ENCODE measurements at regions not wholly inside any gene's neighbourhood (a gene's known extent, or its start where the extent isn't known, plus 50 kb on each side); places are given as distances from the start of the nearest gene placed in this dataset.

- TF ChIP-seq, protein P1, sequence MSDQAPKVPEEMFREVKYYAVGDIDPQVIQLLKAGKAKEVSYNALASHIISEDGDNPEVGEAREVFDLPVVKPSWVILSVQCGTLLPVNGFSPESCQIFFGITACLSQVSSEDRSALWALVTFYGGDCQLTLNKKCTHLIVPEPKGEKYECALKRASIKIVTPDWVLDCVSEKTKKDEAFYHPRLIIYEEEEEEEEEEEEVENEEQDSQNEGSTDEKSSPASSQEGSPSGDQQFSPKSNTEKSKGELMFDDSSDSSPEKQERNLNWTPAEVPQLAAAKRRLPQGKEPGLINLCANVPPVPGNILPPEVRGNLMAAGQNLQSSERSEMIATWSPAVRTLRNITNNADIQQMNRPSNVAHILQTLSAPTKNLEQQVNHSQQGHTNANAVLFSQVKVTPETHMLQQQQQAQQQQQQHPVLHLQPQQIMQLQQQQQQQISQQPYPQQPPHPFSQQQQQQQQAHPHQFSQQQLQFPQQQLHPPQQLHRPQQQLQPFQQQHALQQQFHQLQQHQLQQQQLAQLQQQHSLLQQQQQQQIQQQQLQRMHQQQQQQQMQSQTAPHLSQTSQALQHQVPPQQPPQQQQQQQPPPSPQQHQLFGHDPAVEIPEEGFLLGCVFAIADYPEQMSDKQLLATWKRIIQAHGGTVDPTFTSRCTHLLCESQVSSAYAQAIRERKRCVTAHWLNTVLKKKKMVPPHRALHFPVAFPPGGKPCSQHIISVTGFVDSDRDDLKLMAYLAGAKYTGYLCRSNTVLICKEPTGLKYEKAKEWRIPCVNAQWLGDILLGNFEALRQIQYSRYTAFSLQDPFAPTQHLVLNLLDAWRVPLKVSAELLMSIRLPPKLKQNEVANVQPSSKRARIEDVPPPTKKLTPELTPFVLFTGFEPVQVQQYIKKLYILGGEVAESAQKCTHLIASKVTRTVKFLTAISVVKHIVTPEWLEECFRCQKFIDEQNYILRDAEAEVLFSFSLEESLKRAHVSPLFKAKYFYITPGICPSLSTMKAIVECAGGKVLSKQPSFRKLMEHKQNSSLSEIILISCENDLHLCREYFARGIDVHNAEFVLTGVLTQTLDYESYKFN (CRISPR knock-in tag; conservative IDR thresholded peaks at IDR 0.05) = peak; percentile 83
- TF ChIP-seq SIN3A (IDR thresholded peaks at IDR 0.05; ENCODE audit: borderline replicate concordance, low read depth, low read length) = peak; percentile 16; the same call in 1 of the 2 replicates
- TF ChIP-seq ZNF772 (CRISPR knock-in tag; IDR thresholded peaks at IDR 0.05) = peak; percentile 95; the same call in 1 of the 2 replicates
- no peak; the same call in 1 of the 2 replicates for TF ChIP-seq NFKBIZ (CRISPR knock-in tag; IDR thresholded peaks at IDR 0.05)
- TF ChIP-seq ZNF614 (CRISPR knock-in tag; IDR thresholded peaks at IDR 0.05; ENCODE audit: borderline replicate concordance) = peak; percentile 66; the same call in 1 of the 2 replicates
- peak; percentile 83; the same call in 1 of the 2 replicates for TF ChIP-seq FOXC1 (CRISPR knock-in tag; IDR thresholded peaks at IDR 0.05; ENCODE audit: borderline replicate concordance)
- no peak for TF ChIP-seq KLF12 (CRISPR knock-in tag; IDR thresholded peaks at IDR 0.05; ENCODE audit: borderline replicate concordance)
- TF ChIP-seq ZNF253 (CRISPR knock-in tag; IDR thresholded peaks at IDR 0.05; ENCODE audit: borderline replicate concordance) = no peak
- TF ChIP-seq ZNF782 (CRISPR knock-in tag; IDR thresholded peaks at IDR 0.05; ENCODE audit: borderline replicate concordance) = no peak
- TF ChIP-seq, protein P2, sequence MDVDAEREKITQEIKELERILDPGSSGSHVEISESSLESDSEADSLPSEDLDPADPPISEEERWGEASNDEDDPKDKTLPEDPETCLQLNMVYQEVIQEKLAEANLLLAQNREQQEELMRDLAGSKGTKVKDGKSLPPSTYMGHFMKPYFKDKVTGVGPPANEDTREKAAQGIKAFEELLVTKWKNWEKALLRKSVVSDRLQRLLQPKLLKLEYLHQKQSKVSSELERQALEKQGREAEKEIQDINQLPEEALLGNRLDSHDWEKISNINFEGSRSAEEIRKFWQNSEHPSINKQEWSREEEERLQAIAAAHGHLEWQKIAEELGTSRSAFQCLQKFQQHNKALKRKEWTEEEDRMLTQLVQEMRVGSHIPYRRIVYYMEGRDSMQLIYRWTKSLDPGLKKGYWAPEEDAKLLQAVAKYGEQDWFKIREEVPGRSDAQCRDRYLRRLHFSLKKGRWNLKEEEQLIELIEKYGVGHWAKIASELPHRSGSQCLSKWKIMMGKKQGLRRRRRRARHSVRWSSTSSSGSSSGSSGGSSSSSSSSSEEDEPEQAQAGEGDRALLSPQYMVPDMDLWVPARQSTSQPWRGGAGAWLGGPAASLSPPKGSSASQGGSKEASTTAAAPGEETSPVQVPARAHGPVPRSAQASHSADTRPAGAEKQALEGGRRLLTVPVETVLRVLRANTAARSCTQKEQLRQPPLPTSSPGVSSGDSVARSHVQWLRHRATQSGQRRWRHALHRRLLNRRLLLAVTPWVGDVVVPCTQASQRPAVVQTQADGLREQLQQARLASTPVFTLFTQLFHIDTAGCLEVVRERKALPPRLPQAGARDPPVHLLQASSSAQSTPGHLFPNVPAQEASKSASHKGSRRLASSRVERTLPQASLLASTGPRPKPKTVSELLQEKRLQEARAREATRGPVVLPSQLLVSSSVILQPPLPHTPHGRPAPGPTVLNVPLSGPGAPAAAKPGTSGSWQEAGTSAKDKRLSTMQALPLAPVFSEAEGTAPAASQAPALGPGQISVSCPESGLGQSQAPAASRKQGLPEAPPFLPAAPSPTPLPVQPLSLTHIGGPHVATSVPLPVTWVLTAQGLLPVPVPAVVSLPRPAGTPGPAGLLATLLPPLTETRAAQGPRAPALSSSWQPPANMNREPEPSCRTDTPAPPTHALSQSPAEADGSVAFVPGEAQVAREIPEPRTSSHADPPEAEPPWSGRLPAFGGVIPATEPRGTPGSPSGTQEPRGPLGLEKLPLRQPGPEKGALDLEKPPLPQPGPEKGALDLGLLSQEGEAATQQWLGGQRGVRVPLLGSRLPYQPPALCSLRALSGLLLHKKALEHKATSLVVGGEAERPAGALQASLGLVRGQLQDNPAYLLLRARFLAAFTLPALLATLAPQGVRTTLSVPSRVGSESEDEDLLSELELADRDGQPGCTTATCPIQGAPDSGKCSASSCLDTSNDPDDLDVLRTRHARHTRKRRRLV (CRISPR knock-in tag; IDR thresholded peaks at IDR 0.05) = peak; percentile 52; the same call in 1 of the 2 replicates
- TF ChIP-seq KDM5A (IDR thresholded peaks at IDR 0.05; ENCODE audit: borderline replicate concordance, low read length) = no peak
- TF ChIP-seq, protein P3, sequence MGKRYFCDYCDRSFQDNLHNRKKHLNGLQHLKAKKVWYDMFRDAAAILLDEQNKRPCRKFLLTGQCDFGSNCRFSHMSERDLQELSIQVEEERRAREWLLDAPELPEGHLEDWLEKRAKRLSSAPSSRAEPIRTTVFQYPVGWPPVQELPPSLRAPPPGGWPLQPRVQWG (CRISPR knock-in tag; IDR thresholded peaks at IDR 0.05; ENCODE audit: borderline replicate concordance, low read depth) = no peak; the same call in 1 of the 2 replicates
- peak; percentile 85; the same call in 1 of the 2 replicates for TF ChIP-seq ZNF264 (CRISPR knock-in tag; IDR thresholded peaks at IDR 0.05)
- TF ChIP-seq FIP1L1 (IDR thresholded peaks at IDR 0.05; ENCODE audit: borderline replicate concordance, insufficient read depth, low read depth, low read length) = no peak
- no peak for TF ChIP-seq MTF2 (CRISPR knock-in tag; IDR thresholded peaks at IDR 0.05; ENCODE audit: borderline replicate concordance)
- TF ChIP-seq BRD4 (CRISPR knock-in tag; IDR thresholded peaks at IDR 0.05) = peak; percentile 95
- TF ChIP-seq CEBPB (IDR thresholded peaks at IDR 0.05; ENCODE audit: borderline replicate concordance, low read depth, low read length) = peak; percentile 46; the same call in 1 of the 2 replicates
- no peak for TF ChIP-seq ZFP1 (CRISPR knock-in tag; IDR thresholded peaks at IDR 0.05)
- TF ChIP-seq, protein P4, sequence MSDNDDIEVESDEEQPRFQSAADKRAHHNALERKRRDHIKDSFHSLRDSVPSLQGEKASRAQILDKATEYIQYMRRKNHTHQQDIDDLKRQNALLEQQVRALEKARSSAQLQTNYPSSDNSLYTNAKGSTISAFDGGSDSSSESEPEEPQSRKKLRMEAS (IDR thresholded peaks at IDR 0.05) = peak; percentile 98
- no peak for TF ChIP-seq CBFB (CRISPR knock-in tag; IDR thresholded peaks at IDR 0.05)
- no peak; the same call in 1 of the 2 replicates for TF ChIP-seq KLF11 (CRISPR knock-in tag; IDR thresholded peaks at IDR 0.05)
Measured at GRCh38 chr6:11323666-11324452, 91.4 kb upstream of the NEDD9 start (continued).

Data from HepG2 (cell line).